HG02970 (cell line): ENCODE measurements at regions not wholly inside any gene's neighbourhood (a gene's known extent, or its start where the extent isn't known, plus 50 kb on each side); places are given as distances from the start of the nearest gene placed in this dataset.
"Not testable (repeated sequence)": the region's sequence is repeated elsewhere in the genome, so short reads cannot be mapped to it uniquely, and the experiment has no call there.

Experiments used
- ATAC-seq: cut with Tn5 transposase; IDR thresholded peaks from one replicate; pipeline ENCODE4 v1.9.1; 2021; ENCODE audit warnings: mild to moderate bottlenecking, moderate library complexity, moderate number of reproducible peaks; ENCODE audit not compliant: unreplicated experiment, low FRiP score

GRCh38 chr16:13453325-13453724, 466.6 kb upstream of the ERCC4 start:
- no peak for ATAC-seq

- ATAC-seq = no peak
These were observed 465.9 kb upstream of the ERCC4 start for GRCh38 chr16:13453938-13454553.

DNA sequence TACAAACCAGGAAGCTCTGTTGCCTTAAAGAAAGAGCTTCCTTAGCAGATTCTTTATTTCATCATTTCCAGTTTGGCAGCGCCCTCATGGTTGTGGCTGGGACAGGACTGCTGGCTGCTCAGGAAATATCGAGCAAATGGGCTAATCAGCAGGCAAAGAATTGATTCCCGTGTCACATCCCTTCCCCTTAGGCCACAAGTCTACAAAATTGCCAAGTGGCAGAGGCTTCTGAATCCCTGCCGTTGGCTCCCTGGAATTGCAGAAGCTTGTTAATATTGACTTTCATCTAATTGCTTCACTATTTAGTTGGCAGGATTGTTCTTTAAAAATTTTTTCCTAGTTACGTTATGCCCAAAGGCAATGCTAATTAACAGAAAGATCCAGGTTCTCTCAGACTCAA, 456.3 kb upstream of the ERCC4 start:
- ATAC-seq = no peak

- ATAC-seq = no peak
These were observed 448.9 kb upstream of the ERCC4 start for GRCh38 chr16:13471036-13471435.

DNA sequence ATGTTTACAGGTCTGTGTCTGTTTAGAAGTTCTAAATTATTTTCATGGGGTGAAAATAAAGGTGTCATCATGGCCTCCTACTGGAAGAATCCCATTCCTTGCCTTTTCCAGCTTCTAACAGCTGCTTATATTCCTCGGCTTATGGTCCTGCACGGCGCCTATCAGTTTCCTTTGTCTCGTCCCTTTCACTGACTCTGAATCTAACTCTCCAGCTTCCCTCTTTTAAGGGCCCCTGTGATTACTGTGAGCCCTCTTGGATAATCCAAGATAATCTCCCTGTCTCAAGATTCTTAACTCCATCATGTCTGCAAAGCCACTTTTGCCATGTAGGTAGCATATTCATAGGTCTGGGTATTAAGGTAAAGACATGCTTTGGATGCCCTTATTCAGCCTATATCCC, 441.0 kb upstream of the ERCC4 start:
- ATAC-seq = no peak

DNA sequence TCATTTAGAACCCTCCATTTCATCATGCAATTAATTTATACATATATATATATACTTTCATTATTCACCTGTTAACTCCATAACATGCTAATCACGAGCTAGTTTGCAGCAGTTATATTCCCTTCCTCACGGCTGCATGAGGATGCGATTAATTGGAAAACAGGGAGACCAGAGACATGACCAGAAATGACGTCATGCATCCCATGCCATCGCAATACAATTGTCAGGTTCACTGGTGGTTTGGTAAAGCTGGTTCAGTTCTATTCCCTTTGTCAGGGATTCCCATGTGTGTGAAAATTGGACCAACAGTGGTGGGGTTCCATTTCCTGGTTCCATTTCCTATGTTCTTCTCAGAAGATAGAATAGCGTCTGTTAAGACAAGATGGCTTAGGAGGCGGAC, 440.4 kb upstream of the ERCC4 start:
- no peak for ATAC-seq

GRCh38 chr16:13480801-13481200, 439.2 kb upstream of the ERCC4 start:
- ATAC-seq = no peak

- ATAC-seq = no peak
These were observed 436.8 kb upstream of the ERCC4 start for GRCh38 chr16:13483121-13483520.

DNA sequence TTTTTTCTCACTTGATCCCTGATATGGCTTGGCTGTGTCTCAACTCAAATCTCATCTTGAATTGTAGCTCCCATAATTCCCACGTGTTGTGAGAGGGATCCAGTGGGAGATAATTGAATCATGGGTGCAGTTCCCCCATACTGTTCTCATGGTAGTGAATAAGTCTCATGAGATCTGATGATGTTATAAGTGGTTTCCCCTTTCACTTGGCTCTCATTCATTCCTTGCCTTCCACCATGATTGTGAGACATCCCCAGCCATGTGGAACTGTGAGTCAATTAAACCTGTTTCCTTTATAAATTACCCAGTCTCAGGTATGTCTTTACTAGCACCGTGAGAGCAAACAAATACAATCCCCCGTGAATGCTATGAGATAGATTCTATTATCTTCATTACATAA, 430.5 kb upstream of the ERCC4 start:
- not testable (repeated sequence) for ATAC-seq

GRCh38 chr16:13492046-13492445, 427.9 kb upstream of the ERCC4 start:
- no peak for ATAC-seq

- ATAC-seq = no peak
These were observed 415.9 kb upstream of the ERCC4 start for GRCh38 chr16:13503960-13504635.

- ATAC-seq = no peak
These were observed 412.4 kb upstream of the ERCC4 start for GRCh38 chr16:13507530-13507929.

DNA sequence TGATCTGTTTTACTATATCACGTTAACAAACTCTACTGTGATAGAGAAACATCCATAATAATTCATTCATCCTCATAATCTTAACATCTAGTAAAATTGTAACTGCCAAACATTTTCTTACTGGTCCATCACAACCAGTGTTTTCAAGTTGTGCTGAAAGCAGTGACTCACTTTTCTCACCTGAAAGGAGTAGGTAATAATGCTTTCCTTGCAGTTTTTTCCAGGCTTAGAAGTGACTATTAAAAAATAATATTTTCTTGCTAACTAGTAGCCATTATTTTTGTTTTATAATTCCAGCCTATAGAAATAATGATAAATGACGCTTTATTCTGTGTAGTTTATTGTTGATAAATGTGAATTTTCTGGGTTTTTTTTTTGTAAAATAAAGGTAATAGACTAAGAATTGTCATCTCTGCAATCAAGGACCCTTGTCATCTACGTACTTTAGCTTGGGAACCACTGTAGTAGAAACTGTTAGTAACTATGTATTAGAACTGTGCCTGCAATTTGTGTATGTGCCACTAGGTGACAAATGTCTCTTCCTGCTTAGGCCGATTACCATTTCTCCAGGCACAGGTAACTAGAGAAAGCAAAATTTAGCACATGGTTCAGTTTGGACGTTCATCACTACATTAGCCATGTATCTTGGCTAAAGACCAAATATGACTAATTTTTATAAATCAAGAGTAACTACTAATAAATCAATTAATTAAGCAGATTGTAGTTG, 409.4 kb upstream of the ERCC4 start:
- ATAC-seq = no peak

GRCh38 chr16:13517841-13518240, 402.1 kb upstream of the ERCC4 start:
- no peak for ATAC-seq

GRCh38 chr16:13519871-13520270, 400.1 kb upstream of the ERCC4 start:
- no peak for ATAC-seq

GRCh38 chr16:13521356-13521755, 398.6 kb upstream of the ERCC4 start:
- no peak for ATAC-seq

DNA sequence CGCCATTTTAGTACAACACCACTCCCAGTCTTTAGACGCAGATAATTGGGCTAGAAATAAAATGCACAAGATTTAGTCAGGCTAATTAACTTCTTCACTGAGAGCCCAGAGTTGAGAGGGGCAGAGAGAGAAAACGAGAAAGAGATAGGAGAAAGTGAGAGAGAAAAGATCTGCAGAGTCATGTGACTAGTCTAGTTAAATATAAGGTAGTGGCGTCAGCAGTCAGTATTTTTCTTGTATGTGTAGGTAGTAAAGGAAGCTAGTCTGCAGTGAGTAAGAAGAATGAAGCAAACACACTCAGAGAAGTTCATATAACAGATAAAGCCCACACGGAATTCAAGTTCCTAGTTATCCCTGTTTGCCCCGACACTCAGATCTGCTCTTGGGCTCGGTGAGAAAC, 392.6 kb upstream of the ERCC4 start:
- ATAC-seq = no peak

- ATAC-seq = no peak
These were observed 391.3 kb upstream of the ERCC4 start for GRCh38 chr16:13528691-13529090.

DNA sequence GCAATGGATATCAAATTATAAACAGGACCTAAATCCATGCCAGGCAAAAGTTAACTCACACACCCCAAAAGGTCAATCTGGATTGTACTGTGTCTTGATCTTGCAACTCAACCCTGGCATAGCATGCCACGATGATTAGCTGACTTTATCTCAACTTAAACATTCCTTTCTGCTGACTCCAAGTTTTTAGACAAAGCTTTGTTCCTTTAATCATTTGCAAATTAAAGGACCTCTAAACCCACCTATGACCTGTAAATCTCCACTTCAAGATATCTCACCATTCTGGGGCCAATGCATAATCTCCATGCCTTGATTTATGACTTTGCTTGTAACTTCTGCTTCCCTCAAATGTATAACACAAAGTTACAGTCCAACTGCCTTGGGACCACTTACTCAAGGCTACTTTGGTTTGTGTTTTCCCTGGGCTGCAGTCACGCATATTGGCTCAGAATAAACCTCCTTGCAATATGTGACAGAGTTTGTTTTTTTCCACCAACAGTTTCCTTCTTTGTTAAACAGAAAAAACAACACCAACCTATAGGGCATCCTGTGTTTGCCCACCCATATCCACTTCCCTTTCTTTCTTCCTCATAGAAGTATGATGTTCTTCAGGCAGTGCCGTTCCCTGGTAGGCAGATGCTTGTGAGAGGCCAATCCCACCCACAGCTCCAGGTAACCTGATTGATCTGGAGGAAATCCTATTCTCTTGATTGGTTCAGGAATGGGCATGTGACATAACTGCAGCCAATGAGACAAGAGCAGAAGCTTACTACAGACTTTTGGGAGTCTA, 390.6 kb upstream of the ERCC4 start:
- no peak for ATAC-seq

DNA sequence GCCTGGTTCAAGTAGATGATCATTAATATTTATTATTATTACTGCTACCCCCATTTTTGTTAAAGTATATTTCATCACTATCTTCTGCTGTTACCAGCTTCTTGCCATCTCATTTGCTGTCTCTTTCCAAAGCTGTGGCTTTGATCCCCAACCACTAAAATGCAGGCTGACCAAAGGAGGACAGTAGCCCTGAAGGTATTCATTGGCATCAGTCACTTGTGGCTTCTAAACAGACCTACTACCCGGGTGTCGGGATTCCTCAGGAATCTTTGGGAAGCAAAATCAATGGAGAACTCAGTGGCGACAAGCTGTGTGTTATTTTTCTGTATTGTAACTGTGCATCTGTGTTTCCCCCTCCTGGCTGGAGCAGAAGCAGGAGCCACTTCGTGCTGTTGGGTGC, 379.2 kb upstream of the ERCC4 start:
- ATAC-seq = no peak

GRCh38 chr16:13542284-13542683, 377.7 kb upstream of the ERCC4 start:
- no peak for ATAC-seq
